ENCODE measurements at regions not wholly inside any gene's neighbourhood (a gene's known extent, or its start where the extent isn't known, plus 50 kb on each side); places are given as distances from the start of the nearest gene placed in this dataset.
A peak's percentile ranks its signal among the peaks of the same experiment; 100 is the strongest.

- no peak for DNase-seq (ENCODE audit: extremely low read depth in 1 of 11, low read depth in 9 of 11, low spot score in 4 of 11)
These were observed 113.7 kb downstream of the OLFM4 start for GRCh38 chr13:53142306-53142705.

- no peak for DNase-seq (ENCODE audit: extremely low read depth in 1 of 11, low read depth in 9 of 11, low spot score in 4 of 11)
These were observed 115.2 kb downstream of the OLFM4 start for GRCh38 chr13:53143757-53144339.

GRCh38 chr13:53144826-53145225 lies 116.2 kb downstream of the OLFM4 start:
- no peak for DNase-seq (ENCODE audit: extremely low read depth in 1 of 11, low read depth in 9 of 11, low spot score in 4 of 11)

- DNase-seq (ENCODE audit: extremely low read depth in 1 of 11, low read depth in 9 of 11, low spot score in 4 of 11): no peak
These were observed 122.0 kb downstream of the OLFM4 start for GRCh38 chr13:53150568-53150967.

GRCh38 chr13:53151336-53152056 lies 122.9 kb downstream of the OLFM4 start:
- DNase-seq (ENCODE audit: extremely low read depth in 1 of 11, low read depth in 9 of 11, low spot score in 4 of 11): peak in 10 of 11 donors; percentile 22 to 55 (median 45)

GRCh38 chr13:53152057-53152421 lies 123.4 kb downstream of the OLFM4 start:
- DNase-seq (ENCODE audit: extremely low read depth in 1 of 11, low read depth in 9 of 11, low spot score in 4 of 11): no peak

- DNase-seq (ENCODE audit: extremely low read depth in 1 of 11, low read depth in 9 of 11, low spot score in 4 of 11): no peak
These were observed 129.6 kb downstream of the OLFM4 start for GRCh38 chr13:53158201-53158600.

- DNase-seq (ENCODE audit: extremely low read depth in 1 of 11, low read depth in 9 of 11, low spot score in 4 of 11): no peak
These were observed 130.8 kb downstream of the OLFM4 start for GRCh38 chr13:53159431-53159830.

- no peak for DNase-seq (ENCODE audit: extremely low read depth in 1 of 11, low read depth in 9 of 11, low spot score in 4 of 11)
These were observed 131.6 kb downstream of the OLFM4 start for GRCh38 chr13:53160211-53160610.

GRCh38 chr13:53161251-53161650 lies 132.6 kb downstream of the OLFM4 start:
- no peak for DNase-seq (ENCODE audit: extremely low read depth in 1 of 11, low read depth in 9 of 11, low spot score in 4 of 11)

- no peak for DNase-seq (ENCODE audit: extremely low read depth in 1 of 11, low read depth in 9 of 11, low spot score in 4 of 11)
These were observed 136.6 kb downstream of the OLFM4 start for GRCh38 chr13:53165261-53165660.

GRCh38 chr13:53167561-53167960 lies 138.9 kb downstream of the OLFM4 start:
- no peak for DNase-seq (ENCODE audit: extremely low read depth in 1 of 11, low read depth in 9 of 11, low spot score in 4 of 11)

GRCh38 chr13:53170910-53171309 lies 142.3 kb downstream of the OLFM4 start:
- no peak for DNase-seq (ENCODE audit: extremely low read depth in 1 of 11, low read depth in 9 of 11, low spot score in 4 of 11)

- no peak for DNase-seq (ENCODE audit: extremely low read depth in 1 of 11, low read depth in 9 of 11, low spot score in 4 of 11)
These were observed 145.9 kb downstream of the OLFM4 start for GRCh38 chr13:53174545-53174944.

- DNase-seq (ENCODE audit: extremely low read depth in 1 of 11, low read depth in 9 of 11, low spot score in 4 of 11): no peak
These were observed 152.1 kb downstream of the OLFM4 start for GRCh38 chr13:53180684-53181083.

- no peak for DNase-seq (ENCODE audit: extremely low read depth in 1 of 11, low read depth in 9 of 11, low spot score in 4 of 11)
These were observed 154.1 kb downstream of the OLFM4 start for GRCh38 chr13:53182724-53183123.

- DNase-seq (ENCODE audit: extremely low read depth in 1 of 11, low read depth in 9 of 11, low spot score in 4 of 11): no peak
These were observed 159.5 kb downstream of the OLFM4 start for GRCh38 chr13:53188120-53188519.

GRCh38 chr13:53189162-53189561 lies 160.5 kb downstream of the OLFM4 start:
- DNase-seq (ENCODE audit: extremely low read depth in 1 of 11, low read depth in 9 of 11, low spot score in 4 of 11): no peak

- DNase-seq (ENCODE audit: extremely low read depth in 1 of 11, low read depth in 9 of 11, low spot score in 4 of 11): no peak
These were observed 162.5 kb downstream of the OLFM4 start for GRCh38 chr13:53191091-53191490.

- no peak for DNase-seq (ENCODE audit: extremely low read depth in 1 of 11, low read depth in 9 of 11, low spot score in 4 of 11)
These were observed 168.8 kb downstream of the OLFM4 start for GRCh38 chr13:53197424-53197823.

- no peak for DNase-seq (ENCODE audit: extremely low read depth in 1 of 11, low read depth in 9 of 11, low spot score in 4 of 11)
These were observed 169.4 kb downstream of the OLFM4 start for GRCh38 chr13:53198017-53198416.
